ENCODE measurements at regions not wholly inside any gene's neighbourhood (a gene's known extent, or its start where the extent isn't known, plus 50 kb on each side); places are given as distances from the start of the nearest gene placed in this dataset.

DNA sequence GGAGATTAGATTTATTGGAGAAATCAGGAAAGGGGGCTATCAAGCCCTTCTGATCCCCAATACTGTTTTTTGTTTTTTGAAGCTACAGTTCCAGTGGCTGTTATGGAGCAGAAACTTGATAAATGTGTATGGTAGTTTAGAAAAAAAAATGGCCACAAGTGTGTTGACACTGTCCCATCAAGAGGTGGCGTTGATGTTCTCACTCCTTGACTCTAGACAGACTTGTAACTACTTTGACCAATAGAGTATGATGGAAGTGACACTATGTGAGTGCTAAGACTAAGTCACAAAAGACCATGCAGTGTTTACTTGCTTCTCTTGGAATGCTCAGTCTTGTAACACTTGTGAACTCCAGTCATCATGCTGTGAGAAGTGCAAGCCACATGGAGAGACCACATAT is 356.7 kb downstream of the PDCD6IP start:
- TF ChIP-seq, protein P1, sequence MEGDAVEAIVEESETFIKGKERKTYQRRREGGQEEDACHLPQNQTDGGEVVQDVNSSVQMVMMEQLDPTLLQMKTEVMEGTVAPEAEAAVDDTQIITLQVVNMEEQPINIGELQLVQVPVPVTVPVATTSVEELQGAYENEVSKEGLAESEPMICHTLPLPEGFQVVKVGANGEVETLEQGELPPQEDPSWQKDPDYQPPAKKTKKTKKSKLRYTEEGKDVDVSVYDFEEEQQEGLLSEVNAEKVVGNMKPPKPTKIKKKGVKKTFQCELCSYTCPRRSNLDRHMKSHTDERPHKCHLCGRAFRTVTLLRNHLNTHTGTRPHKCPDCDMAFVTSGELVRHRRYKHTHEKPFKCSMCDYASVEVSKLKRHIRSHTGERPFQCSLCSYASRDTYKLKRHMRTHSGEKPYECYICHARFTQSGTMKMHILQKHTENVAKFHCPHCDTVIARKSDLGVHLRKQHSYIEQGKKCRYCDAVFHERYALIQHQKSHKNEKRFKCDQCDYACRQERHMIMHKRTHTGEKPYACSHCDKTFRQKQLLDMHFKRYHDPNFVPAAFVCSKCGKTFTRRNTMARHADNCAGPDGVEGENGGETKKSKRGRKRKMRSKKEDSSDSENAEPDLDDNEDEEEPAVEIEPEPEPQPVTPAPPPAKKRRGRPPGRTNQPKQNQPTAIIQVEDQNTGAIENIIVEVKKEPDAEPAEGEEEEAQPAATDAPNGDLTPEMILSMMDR (IDR thresholded peaks at IDR 0.05; ENCODE audit: insufficient read depth, low read length, poor library complexity, severe bottlenecking): no peak
- no peak for TF ChIP-seq EZH2phosphoT487 (conservative IDR thresholded peaks at IDR 0.05; ENCODE audit: low read length)
